Left renal pelvis (tissue), 4 donors: ENCODE measurements at regions not wholly inside any gene's neighbourhood (a gene's known extent, or its start where the extent isn't known, plus 50 kb on each side); places are given as distances from the start of the nearest gene placed in this dataset.
"Not testable (repeated sequence)": the region's sequence is repeated elsewhere in the genome, so short reads cannot be mapped to it uniquely, and the experiment has no call there.

Experiments
- DNase-seq, 4 donors: peaks; one replicate each; pipeline ENCODE4 v3.0.0-alpha.2; 2013; ENCODE audit warnings: low read depth in 4 of 4, low spot score in 3 of 4

- not testable (repeated sequence) for DNase-seq
Observed at GRCh38 chr1:120282744-120283464, 106.6 kb upstream of the SEC22B start.

GRCh38 chr1:120278259-120278610, 101.9 kb upstream of the SEC22B start:
- DNase-seq = not testable (repeated sequence)

GRCh38 chr1:120277428-120278258, 101.3 kb upstream of the SEC22B start:
- not testable (repeated sequence) for DNase-seq

GRCh38 chr1:120276710-120277109, 100.4 kb upstream of the SEC22B start:
- DNase-seq = not testable (repeated sequence)

- DNase-seq = not testable (repeated sequence)
Observed at GRCh38 chr1:120274438-120274837, 98.1 kb upstream of the SEC22B start.

GRCh38 chr1:120273363-120273762, 97.0 kb upstream of the SEC22B start:
- DNase-seq = not testable (repeated sequence)

- DNase-seq = not testable (repeated sequence)
Observed at GRCh38 chr1:120272242-120272641, 95.9 kb upstream of the SEC22B start.

- not testable (repeated sequence) for DNase-seq
Observed at GRCh38 chr1:120271561-120272221, 95.4 kb upstream of the SEC22B start.

- not testable (repeated sequence) for DNase-seq
Observed at GRCh38 chr1:120267894-120268551, 91.7 kb upstream of the SEC22B start.

- not testable (repeated sequence) for DNase-seq
Observed at GRCh38 chr1:120264564-120264963, 88.2 kb upstream of the SEC22B start.

- not testable (repeated sequence) for DNase-seq
Observed at GRCh38 chr1:120262791-120263751, 86.8 kb upstream of the SEC22B start.

- DNase-seq = not testable (repeated sequence)
Observed at GRCh38 chr1:120257778-120258105, 81.4 kb upstream of the SEC22B start.

- DNase-seq = not testable (repeated sequence)
Observed at GRCh38 chr1:120257064-120257777, 80.9 kb upstream of the SEC22B start.

GRCh38 chr1:120250756-120251155, 74.4 kb upstream of the SEC22B start:
- not testable (repeated sequence) for DNase-seq

GRCh38 chr1:120248726-120249427, 72.6 kb upstream of the SEC22B start:
- not testable (repeated sequence) for DNase-seq

- not testable (repeated sequence) for DNase-seq
Observed at GRCh38 chr1:120248203-120248602, 71.9 kb upstream of the SEC22B start.

- not testable (repeated sequence) for DNase-seq
Observed at GRCh38 chr1:120243867-120244266, 67.5 kb upstream of the SEC22B start.

- DNase-seq = not testable (repeated sequence)
Observed at GRCh38 chr1:120242582-120242981, 66.3 kb upstream of the SEC22B start.
